A673 (cell line): ENCODE measurements at regions not wholly inside any gene's neighbourhood (a gene's known extent, or its start where the extent isn't known, plus 50 kb on each side); places are given as distances from the start of the nearest gene placed in this dataset.

Source experiments
- CTCF ChIP-seq: fragments of 300-800, 200-600 bp; sonication (generic); conservative IDR thresholded peaks from 2 replicates; pipeline ENCODE4 v1.5.1; 2017; ENCODE audit warnings: low read depth, mild to moderate bottlenecking, antibody characterized with exemption, low read length, moderate library complexity, mixed read lengths
- EZH2 ChIP-seq: fragments of 200-600 bp; sonication (generic); IDR thresholded peaks from 2 replicates; pipeline ENCODE4 v1.6.1; 2017; ENCODE audit warnings: borderline replicate concordance, low read depth, mild to moderate bottlenecking, mixed read lengths, antibody characterized with exemption, low read length; ENCODE audit not compliant: poor library complexity, severe bottlenecking

GRCh38 chr2:75390169-75390568 is 170.6 kb downstream of the EVA1A start:
- no peak for TF ChIP-seq CTCF
- no peak for TF ChIP-seq EZH2
